ENCODE measurements at regions not wholly inside any gene's neighbourhood (a gene's known extent, or its start where the extent isn't known, plus 50 kb on each side); places are given as distances from the start of the nearest gene placed in this dataset.

DNA sequence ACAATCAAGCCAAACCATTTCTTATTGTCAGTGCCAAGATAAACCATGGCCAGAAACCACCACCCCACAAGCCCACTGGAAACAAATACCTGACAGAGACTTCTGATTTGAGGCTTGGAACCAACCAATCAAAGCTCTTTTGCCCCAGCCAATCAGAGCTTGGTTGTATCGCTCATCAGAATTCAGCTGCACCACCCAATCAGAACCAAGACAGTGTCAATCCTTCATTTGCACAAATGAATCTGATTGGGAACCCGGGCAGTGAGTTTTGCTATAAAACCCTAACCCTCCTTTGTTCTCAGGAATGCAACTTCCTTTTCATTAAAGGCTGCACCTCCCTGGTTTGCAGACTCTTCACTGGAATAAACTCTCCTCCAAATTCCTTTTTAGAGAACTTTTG is 87.4 kb downstream of the ELAPOR2 start:
- POLR2A ChIA-PET, result interaction anchor here (1.1 to 1.7 kb wide), 2 partner anchors 22 to 248 kb away, joined by 3 to 4 read pairs; partner anchors contain the start of gene TMEM243
- no peak for ATAC-seq
- Mint-ChIP-seq H3K4me1 (ENCODE audit: low read depth) (peaks cover 11% of the 10 kb centered on the region), H3K9me3 (no peaks in the 10 kb centered on the region), H3K4me3 (no peak overlapping the region), H3K36me3 (ENCODE audit: low read depth) (no peaks in the 10 kb centered on the region), H3K27ac (no peak overlapping the region), H3K27me3 (peaks cover 2% of the 10 kb centered on the region)
- intact Hi-C loops (cut with micrococcal nuclease), result no loop called here
- CTCF ChIA-PET, result interaction anchor here (1.3 kb wide), 1 partner anchor 9 kb away, joined by 4 read pairs; no protein-coding TSS in a partner anchor
- no peak for DNase-seq
- TF ChIP-seq CTCF (IDR thresholded peaks at IDR 0.05), result no peak

DNA sequence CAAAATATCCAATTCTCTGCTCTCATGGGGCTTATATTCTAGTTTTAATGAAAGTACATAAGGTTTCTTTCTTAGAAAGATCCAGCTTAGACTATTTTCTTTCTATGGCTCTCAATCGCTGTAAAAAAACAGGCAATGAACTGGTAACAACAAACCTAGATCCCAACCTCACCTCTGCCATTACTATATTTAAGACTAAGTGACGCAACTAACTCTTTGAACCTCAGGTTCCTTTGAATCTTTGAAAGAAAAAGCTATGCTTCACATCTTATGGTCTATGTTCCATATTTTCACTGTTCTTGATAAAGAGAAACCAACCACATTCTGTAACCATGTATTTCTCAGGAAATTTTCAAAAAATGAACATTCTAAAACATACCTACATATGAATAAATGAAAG is 88.5 kb downstream of the ELAPOR2 start:
- intact Hi-C loops (cut with micrococcal nuclease), result no loop called here
- TF ChIP-seq CTCF (IDR thresholded peaks at IDR 0.05), result no peak
- Mint-ChIP-seq H3K4me3 (no peak overlapping the region), H3K9me3 (no peaks in the 10 kb centered on the region), H3K36me3 (ENCODE audit: low read depth) (no peaks in the 10 kb centered on the region), H3K27me3 (peaks cover 2% of the 10 kb centered on the region), H3K4me1 (ENCODE audit: low read depth) (peaks cover 10% of the 10 kb centered on the region), H3K27ac (no peak overlapping the region)
- DNase-seq (no peak), ATAC-seq (no peak)
- ChIA-PET POLR2A (interaction anchor here (1.7 kb wide), 1 partner anchor 21 kb away, joined by 4 read pairs; no protein-coding TSS in a partner anchor), CTCF (interaction anchor here (1.3 kb wide), 2 partner anchors 10 to 21 kb away, joined by 3 to 4 read pairs; no protein-coding TSS in a partner anchor)

- intact Hi-C loops (cut with micrococcal nuclease), result no loop called here
- H3K4me1 Mint-ChIP-seq (ENCODE audit: low read depth), result peaks cover 10% of the 10 kb centered on the region
Observed at GRCh38 chr7:86970547-86970946, 88.9 kb downstream of the ELAPOR2 start.

GRCh38 chr7:86969865-86970264 is 89.6 kb downstream of the ELAPOR2 start:
- no peak for TF ChIP-seq CTCF (IDR thresholded peaks at IDR 0.05)
- no peaks in the 10 kb centered on the region for H3K36me3 Mint-ChIP-seq (ENCODE audit: low read depth)

More at GRCh38 chr7:86970547-86970946, 88.9 kb downstream of the ELAPOR2 start:
- H3K9me3 Mint-ChIP-seq, result no peaks in the 10 kb centered on the region
- H3K27ac Mint-ChIP-seq, result no peak overlapping the region
- H3K27me3 Mint-ChIP-seq, result peaks cover 2% of the 10 kb centered on the region
- no peak for TF ChIP-seq CTCF (IDR thresholded peaks at IDR 0.05)
- ATAC-seq, result no peak
- DNase-seq, result no peak
- CTCF ChIA-PET, result interaction anchor here (1.3 kb wide), 1 partner anchor 22 kb away, joined by 3 read pairs; no protein-coding TSS in a partner anchor
- no peaks in the 10 kb centered on the region for H3K36me3 Mint-ChIP-seq (ENCODE audit: low read depth)
- H3K4me3 Mint-ChIP-seq, result no peak overlapping the region
- POLR2A ChIA-PET, result interaction anchor here (1.7 kb wide), 1 partner anchor 21 kb away, joined by 4 read pairs; no protein-coding TSS in a partner anchor

GRCh38 chr7:86968618-86969017 is 90.8 kb downstream of the ELAPOR2 start:
- Mint-ChIP-seq H3K27me3 (peaks cover 2% of the 10 kb centered on the region), H3K4me1 (ENCODE audit: low read depth) (peaks cover 13% of the 10 kb centered on the region)

More at GRCh38 chr7:86969865-86970264, 89.6 kb downstream of the ELAPOR2 start:
- intact Hi-C loops (cut with micrococcal nuclease), result no loop called here
- CTCF ChIA-PET, result interaction anchor here (1.3 kb wide), 2 partner anchors 19 to 23 kb away, joined by 3 read pairs; no protein-coding TSS in a partner anchor
- Mint-ChIP-seq H3K4me3 (no peak overlapping the region), H3K9me3 (no peaks in the 10 kb centered on the region), H3K27ac (no peak overlapping the region), H3K4me1 (ENCODE audit: low read depth) (peaks cover 10% of the 10 kb centered on the region), H3K27me3 (peaks cover 2% of the 10 kb centered on the region)
- DNase-seq (no peak), ATAC-seq (no peak)
- POLR2A ChIA-PET, result interaction anchor here (0.7 kb wide), 1 partner anchor 10 kb away, joined by 4 read pairs; no protein-coding TSS in a partner anchor

More at GRCh38 chr7:86968618-86969017, 90.8 kb downstream of the ELAPOR2 start:
- CTCF ChIA-PET, result no interaction called here
- H3K9me3 Mint-ChIP-seq, result no peaks in the 10 kb centered on the region
- intact Hi-C loops (cut with micrococcal nuclease), result no loop called here
- DNase-seq (no peak), ATAC-seq (no peak)
- no peak overlapping the region for H3K27ac Mint-ChIP-seq
- POLR2A ChIA-PET, result no interaction called here
- no peak for TF ChIP-seq CTCF (IDR thresholded peaks at IDR 0.05)
- H3K36me3 Mint-ChIP-seq (ENCODE audit: low read depth), result no peaks in the 10 kb centered on the region
- H3K4me3 Mint-ChIP-seq, result no peak overlapping the region
